Gastrocnemius medialis (tissue), 4 donors: ENCODE measurements at regions not wholly inside any gene's neighbourhood (a gene's known extent, or its start where the extent isn't known, plus 50 kb on each side); places are given as distances from the start of the nearest gene placed in this dataset.

Source experiments
- POLR2A ChIP-seq, 2 donors: fragments of 450-650 bp; IDR thresholded peaks; one replicate each; pipeline ENCODE4 v1.6.1; 2017; ENCODE audit warnings: antibody characterized with exemption in 2 of 2, mild to moderate bottlenecking in 2 of 2, moderate library complexity in 2 of 2
- TF ChIP-seq, protein P1 (sequence below), 5 experiments: fragments of 450-650 bp in 3 of 5; fragments of 200-600 bp in 2 of 5; sonication (generic) in 2 of 5; IDR thresholded peaks in 4 of 5; conservative IDR thresholded peaks in 1 of 5; 1 replicate in 4 of 5; 2 replicates in 1 of 5; pipeline ENCODE4 v1.5.1; 2016 to 2019; ENCODE audit warnings: antibody characterized with exemption in 5 of 5, mild to moderate bottlenecking in 3 of 5, moderate library complexity in 3 of 5

DNA sequence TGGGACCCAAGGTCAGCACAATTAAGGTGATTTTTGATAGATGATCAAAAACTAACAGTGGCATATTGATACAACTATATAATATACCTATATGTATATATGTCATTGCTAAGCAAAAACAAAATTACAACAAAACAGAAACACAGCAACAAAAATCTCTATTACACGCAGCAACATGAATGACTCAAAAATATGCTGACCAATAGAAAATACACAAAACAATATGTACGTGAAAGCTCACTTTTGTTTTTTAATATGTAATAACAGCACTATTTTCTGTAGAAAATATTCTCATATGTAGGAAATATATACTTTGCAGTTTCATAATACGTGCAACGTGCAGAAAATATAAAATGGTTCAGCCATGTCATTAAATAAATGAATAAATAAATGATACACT is 1985.7 kb upstream of the CDH9 start:
- TF ChIP-seq, protein P1, sequence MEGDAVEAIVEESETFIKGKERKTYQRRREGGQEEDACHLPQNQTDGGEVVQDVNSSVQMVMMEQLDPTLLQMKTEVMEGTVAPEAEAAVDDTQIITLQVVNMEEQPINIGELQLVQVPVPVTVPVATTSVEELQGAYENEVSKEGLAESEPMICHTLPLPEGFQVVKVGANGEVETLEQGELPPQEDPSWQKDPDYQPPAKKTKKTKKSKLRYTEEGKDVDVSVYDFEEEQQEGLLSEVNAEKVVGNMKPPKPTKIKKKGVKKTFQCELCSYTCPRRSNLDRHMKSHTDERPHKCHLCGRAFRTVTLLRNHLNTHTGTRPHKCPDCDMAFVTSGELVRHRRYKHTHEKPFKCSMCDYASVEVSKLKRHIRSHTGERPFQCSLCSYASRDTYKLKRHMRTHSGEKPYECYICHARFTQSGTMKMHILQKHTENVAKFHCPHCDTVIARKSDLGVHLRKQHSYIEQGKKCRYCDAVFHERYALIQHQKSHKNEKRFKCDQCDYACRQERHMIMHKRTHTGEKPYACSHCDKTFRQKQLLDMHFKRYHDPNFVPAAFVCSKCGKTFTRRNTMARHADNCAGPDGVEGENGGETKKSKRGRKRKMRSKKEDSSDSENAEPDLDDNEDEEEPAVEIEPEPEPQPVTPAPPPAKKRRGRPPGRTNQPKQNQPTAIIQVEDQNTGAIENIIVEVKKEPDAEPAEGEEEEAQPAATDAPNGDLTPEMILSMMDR (IDR thresholded peaks at IDR 0.05 in 4 of 5, conservative IDR thresholded peaks at IDR 0.05 in 1 of 5) = no peak
- no peak for TF ChIP-seq POLR2A (IDR thresholded peaks at IDR 0.05)
